Endothelial cell of umbilical vein (primary cell): ENCODE measurements at regions not wholly inside any gene's neighbourhood (a gene's known extent, or its start where the extent isn't known, plus 50 kb on each side); places are given as distances from the start of the nearest gene placed in this dataset.

ENCODE experiments used
- BruUV-seq: library from RNA; stranded (reverse); fragments of 400-500 nt; replicated peaks from 2 replicates; lab custom pipeline; 2021; lab: Mats Ljungman, UMichigan
- CTCF ChIA-PET: fragments of 300-600, 350-600 bp; sonication (Branson Sonifier 250); formaldehyde crosslinking; loops from one replicate; lab custom pipeline; 2021; ENCODE audit warnings: antibody characterized with exemption, inconsistent platforms; lab: Charles Lee
- POLR2A ChIA-PET: fragments of 300-600, 350-600 bp; sonication (Branson Sonifier 250); formaldehyde crosslinking; loops from one replicate; lab custom pipeline; 2021; ENCODE audit warnings: antibody characterized with exemption, inconsistent platforms; lab: Charles Lee
- DNase-seq: peaks from one replicate; pipeline ENCODE4 v3.0.0-alpha.2; 2011; ENCODE audit warnings: low read depth, low spot score
- FAIRE-seq: peaks from 2 replicates; lab custom pipeline; 2011; peaks lifted over from hg19 to GRCh38; lab: Jason Lieb, UNC
- H2AFZ ChIP-seq: 2 replicates; pipeline ENCODE4 v1.6.0; 2012; ENCODE audit warnings: low read depth, low read length, control low read depth, inconsistent platforms
- H3K27ac ChIP-seq: 2 replicates; pipeline ENCODE4 v1.5.1; 2011; ENCODE audit warnings: low read depth, mild to moderate bottlenecking, control low read depth, low read length, moderate library complexity; ENCODE audit not compliant: insufficient read depth
- H3K27me3 ChIP-seq, 2 experiments: 2 replicates each; pipeline versions ENCODE4 v1.6.0 to v1.6.1; 2011; ENCODE audit warnings: low read length in 2 of 2, mixed read lengths in 1 of 2; ENCODE audit not compliant: control insufficient read depth in 2 of 2, insufficient read depth in 2 of 2
- H3K36me3 ChIP-seq, 2 experiments: 2 replicates in 1 of 2; 3 replicates in 1 of 2; pipeline ENCODE4 v1.5.1; 2011; ENCODE audit warnings: low read length in 2 of 2, mild to moderate bottlenecking in 1 of 2, moderate library complexity in 1 of 2; ENCODE audit not compliant: control insufficient read depth in 2 of 2, insufficient read depth in 2 of 2; ENCODE audit errors: extremely low read depth in 1 of 2
- H3K4me1 ChIP-seq: 3 replicates; pipeline ENCODE4 v1.5.1; 2011; ENCODE audit warnings: mild to moderate bottlenecking, low read length; ENCODE audit not compliant: control insufficient read depth, insufficient read depth; ENCODE audit errors: extremely low read depth
- H3K4me2 ChIP-seq: 2 replicates; pipeline ENCODE4 v1.6.1; 2011; ENCODE audit warnings: low read length, control low read depth, mixed read lengths; ENCODE audit not compliant: insufficient read depth
- H3K4me3 ChIP-seq, 3 experiments: fragments of 200-600 bp in 1 of 3; sonication (generic), shearing (Covaris generic) in 1 of 3; replicated peaks in 1 of 3; 2 replicates each; pipeline ENCODE4 v1.5.1; 2011 to 2016; ENCODE audit warnings: control low read depth in 3 of 3, low read length in 3 of 3, mild to moderate bottlenecking in 2 of 3, inconsistent platforms in 1 of 3, low read depth in 1 of 3, moderate library complexity in 1 of 3; ENCODE audit not compliant: insufficient read depth in 1 of 3
- H3K79me2 ChIP-seq: 2 replicates; pipeline ENCODE4 v1.6.0; 2012; ENCODE audit warnings: low read length, inconsistent platforms; ENCODE audit not compliant: control insufficient read depth, insufficient read depth
- H3K9ac ChIP-seq: replicated peaks from 2 replicates; pipeline ENCODE3; 2011; ENCODE audit warnings: low read length, control low read depth; ENCODE audit not compliant: insufficient read depth; ENCODE audit errors: extremely low read depth
- H3K9me1 ChIP-seq: replicated peaks from 3 replicates; pipeline ENCODE4 v1.6.0; 2011; ENCODE audit warnings: mild to moderate bottlenecking, low read length; ENCODE audit not compliant: control insufficient read depth, insufficient read depth; ENCODE audit errors: extremely low read depth
- H3K9me3 ChIP-seq: replicated peaks from 2 replicates; pipeline ENCODE4 v1.5.1; 2012; ENCODE audit warnings: low read length, inconsistent platforms; ENCODE audit not compliant: control insufficient read depth, insufficient read depth
- H4K20me1 ChIP-seq: replicated peaks from 2 replicates; pipeline ENCODE3; 2011; ENCODE audit warnings: mild to moderate bottlenecking, low read length; ENCODE audit not compliant: control insufficient read depth, insufficient read depth; ENCODE audit errors: extremely low read depth
- CTCF ChIP-seq, 2 donors: IDR thresholded peaks; 1 replicate in 1 of 2; 2 replicates in 1 of 2; pipeline ENCODE4 v1.5.1; 2011; ENCODE audit warnings: low read length in 2 of 2, mild to moderate bottlenecking in 2 of 2, moderate library complexity in 2 of 2, control low read depth in 1 of 2, inconsistent platforms in 1 of 2, low read depth in 1 of 2; ENCODE audit not compliant: insufficient read depth in 1 of 2; ENCODE audit errors: extremely low read depth in 1 of 2
- EZH2 ChIP-seq: IDR thresholded peaks from 2 replicates; pipeline ENCODE4 v1.6.1; 2012; ENCODE audit warnings: borderline replicate concordance, low read depth, mild to moderate bottlenecking, moderate library complexity, low read length, inconsistent platforms; ENCODE audit not compliant: severe bottlenecking
- FOS ChIP-seq: IDR thresholded peaks from 2 replicates; pipeline ENCODE4 v1.6.1; 2011; ENCODE audit warnings: mild to moderate bottlenecking, low read length, moderate library complexity, borderline replicate concordance; ENCODE audit not compliant: insufficient read depth
- GATA2 ChIP-seq: IDR thresholded peaks from 2 replicates; pipeline ENCODE4 v1.7.0; 2011; ENCODE audit warnings: low read depth, mild to moderate bottlenecking, moderate library complexity, mixed read lengths, low read length; ENCODE audit not compliant: insufficient read length, insufficient read depth
- JUN ChIP-seq: IDR thresholded peaks from 2 replicates; pipeline ENCODE4 v1.6.1; 2011; ENCODE audit warnings: borderline replicate concordance, low read depth; ENCODE audit not compliant: insufficient read length, insufficient read depth
- MAX ChIP-seq: IDR thresholded peaks from 2 replicates; pipeline ENCODE4 v1.6.1; 2011; ENCODE audit not compliant: insufficient read depth, insufficient read length
- MYC ChIP-seq: IDR thresholded peaks from one replicate; pipeline ENCODE4 v1.6.1; 2011; ENCODE audit warnings: mild to moderate bottlenecking, low read depth, low read length
- POLR2A ChIP-seq: IDR thresholded peaks from 2 replicates; pipeline ENCODE4 v1.6.1; 2012; ENCODE audit warnings: low read depth, mild to moderate bottlenecking, control low read depth, low read length
- POLR2AphosphoS5 ChIP-seq: IDR thresholded peaks from 2 replicates; pipeline ENCODE4 v1.6.1; 2012; ENCODE audit warnings: low read depth, mild to moderate bottlenecking, control low read depth, low read length, moderate library complexity; ENCODE audit not compliant: insufficient read depth
- dilution Hi-C: fragments of 300-500 bp; cut with MboI; formaldehyde crosslinking; loops from one replicate; pipeline ENCODE4 v1.15.0; 2019; ENCODE audit warnings: low sequenced_read_pairs; ENCODE audit not compliant: extremely low pct_ligation_motif_present
- intact Hi-C: fragments of 100-400 bp; cut with micrococcal nuclease; formaldehyde crosslinking; loops from one replicate; pipeline ENCODE4 v1.10.0; 2022

- dilution Hi-C loops = no loop called here
- no peak for FAIRE-seq
- no peak overlapping the region for H3K27ac ChIP-seq
- CTCF ChIA-PET = interaction anchor here (0.6 to 1.3 kb wide), 2 partner anchors 45 to 77 kb away, joined by 3 read pairs; no protein-coding TSS in a partner anchor
- no peak overlapping the region for H2AFZ ChIP-seq
- no peak overlapping the region for H3K9ac ChIP-seq
- POLR2A ChIA-PET = no interaction called here
- no peak overlapping the region for H3K4me2 ChIP-seq
- no peak for DNase-seq
- H3K9me3 ChIP-seq = no peaks in the 10 kb centered on the region
- no peaks in the 10 kb centered on the region for H3K79me2 ChIP-seq
- H3K9me1 ChIP-seq = no peaks in the 10 kb centered on the region
- no TSS peak for BruUV-seq
- H3K27me3 ChIP-seq = no peaks in the 10 kb centered on the region
- no peak overlapping the region for H3K4me3 ChIP-seq
- TF ChIP-seq MYC (no peak), JUN (no peak), POLR2A (no peak), FOS (no peak), CTCF (IDR thresholded peaks at IDR 0.05; ENCODE audit: extremely low read depth in 1 of 2, insufficient read depth in 1 of 2, low read depth in 1 of 2, low read length in 2 of 2) (no peak), EZH2 (no peak), POLR2AphosphoS5 (no peak), MAX (no peak), GATA2 (no peak)
- H3K36me3 ChIP-seq = no peaks in the 10 kb centered on the region
- no peaks in the 10 kb centered on the region for H3K4me1 ChIP-seq
- no peaks in the 10 kb centered on the region for H4K20me1 ChIP-seq
- intact Hi-C loops = no loop called here
Measured at GRCh38 chr11:15864026-15864805, 492.1 kb downstream of the SOX6 start.
